Prostate gland (tissue), 2 donors: ENCODE measurements at regions not wholly inside any gene's neighbourhood (a gene's known extent, or its start where the extent isn't known, plus 50 kb on each side); places are given as distances from the start of the nearest gene placed in this dataset.

Experiments used
- CTCF ChIP-seq, 4 experiments: fragments of 200-600 bp in 2 of 4; fragments of 450-650 bp in 2 of 4; sonication (generic) in 2 of 4; IDR thresholded peaks; 1 replicate in 3 of 4; 2 replicates in 1 of 4; pipeline ENCODE4 v1.5.1; 2016 to 2019; ENCODE audit warnings: antibody characterized with exemption in 4 of 4, mild to moderate bottlenecking in 2 of 4, moderate library complexity in 2 of 4
- POLR2A ChIP-seq: fragments of 450-650 bp; IDR thresholded peaks from one replicate; pipeline ENCODE4 v1.6.1; 2016; ENCODE audit warnings: antibody characterized with exemption, mild to moderate bottlenecking
- POLR2AphosphoS5 ChIP-seq: sonication (generic); formaldehyde crosslinking; IDR thresholded peaks from one replicate; pipeline ENCODE4 v1.6.1; 2017; ENCODE audit warnings: antibody characterized with exemption

DNA sequence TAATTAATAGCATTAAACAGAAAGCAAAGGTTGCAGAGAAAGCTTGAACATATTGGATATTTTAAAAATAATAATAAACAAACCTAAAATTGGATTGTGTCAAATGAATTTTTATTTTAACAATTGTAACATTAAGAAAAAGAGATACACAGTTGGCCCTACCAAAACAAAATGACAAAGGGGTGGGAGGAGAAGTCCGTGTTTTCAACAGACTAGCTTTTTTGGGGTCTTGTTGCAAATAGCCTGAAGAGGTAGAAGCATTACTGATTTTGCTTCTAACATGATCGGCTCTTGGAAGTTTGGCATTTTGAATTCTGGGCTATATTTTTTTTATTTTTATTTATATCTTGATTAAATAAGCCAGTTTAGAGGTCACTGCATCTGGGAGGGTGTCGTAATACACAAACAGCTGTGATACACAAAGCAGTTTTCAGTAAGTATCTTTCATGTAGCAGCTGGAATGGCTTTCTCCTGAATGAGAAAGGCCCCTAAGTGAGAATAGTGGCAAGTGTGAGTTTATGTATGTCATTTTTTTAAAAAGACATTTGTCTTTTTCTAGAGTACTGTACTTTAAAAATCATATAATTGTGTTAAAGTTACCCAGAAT, 85.5 kb upstream of the ZNF217 start:
- TF ChIP-seq CTCF (IDR thresholded peaks at IDR 0.05) (no peak), POLR2A (no peak), POLR2AphosphoS5 (no peak)
